Omental fat pad (tissue), 3 donors: ENCODE measurements at regions not wholly inside any gene's neighbourhood (a gene's known extent, or its start where the extent isn't known, plus 50 kb on each side); places are given as distances from the start of the nearest gene placed in this dataset.

Experiments
- ATAC-seq: fragments of 150-250 bp; one replicate; pipeline ENCODE4 v1.9.1; 2016; ENCODE audit warnings: mild to moderate bottlenecking, moderate library complexity; ENCODE audit not compliant: low FRiP score
- DNase-seq: peaks from one replicate; pipeline ENCODE4 v3.0.0-alpha.2; 2019; ENCODE audit warnings: low spot score
- CTCF ChIP-seq, 3 donors: fragments of 450-650 bp; IDR thresholded peaks; one replicate each; pipeline ENCODE4 v1.5.1; 2016 to 2017; ENCODE audit warnings: antibody characterized with exemption in 3 of 3, mild to moderate bottlenecking in 3 of 3, moderate library complexity in 2 of 3

- ATAC-seq (no peak), DNase-seq (no peak)
- TF ChIP-seq CTCF (IDR thresholded peaks at IDR 0.05): no peak
Measured at GRCh38 chr3:152516216-152516615, 247.5 kb downstream of the MBNL1 start.

GRCh38 chr3:152517502-152517901 is 248.8 kb downstream of the MBNL1 start:
- ATAC-seq (no peak), DNase-seq (no peak)
- TF ChIP-seq CTCF (IDR thresholded peaks at IDR 0.05): no peak

GRCh38 chr3:152518346-152518745 is 249.6 kb downstream of the MBNL1 start:
- no peak for DNase-seq
- TF ChIP-seq CTCF (IDR thresholded peaks at IDR 0.05): no peak
- no peak for ATAC-seq

GRCh38 chr3:152519376-152519775 is 250.6 kb downstream of the MBNL1 start:
- no peak for TF ChIP-seq CTCF (IDR thresholded peaks at IDR 0.05)
- DNase-seq (no peak), ATAC-seq (no peak)

- no peak for TF ChIP-seq CTCF (IDR thresholded peaks at IDR 0.05)
- DNase-seq (no peak), ATAC-seq (no peak)
Measured at GRCh38 chr3:152522036-152522435, 253.3 kb downstream of the MBNL1 start.

- TF ChIP-seq CTCF (IDR thresholded peaks at IDR 0.05): no peak
- DNase-seq: peak; percentile 42
- no peak for ATAC-seq
Measured at GRCh38 chr3:152524198-152525140, 255.7 kb downstream of the MBNL1 start.

GRCh38 chr3:152531717-152532116 is 263.0 kb downstream of the MBNL1 start:
- DNase-seq: no peak
- no peak for ATAC-seq
- TF ChIP-seq CTCF (IDR thresholded peaks at IDR 0.05): no peak
